ENCODE measurements at regions not wholly inside any gene's neighbourhood (a gene's known extent, or its start where the extent isn't known, plus 50 kb on each side); places are given as distances from the start of the nearest gene placed in this dataset.

DNA sequence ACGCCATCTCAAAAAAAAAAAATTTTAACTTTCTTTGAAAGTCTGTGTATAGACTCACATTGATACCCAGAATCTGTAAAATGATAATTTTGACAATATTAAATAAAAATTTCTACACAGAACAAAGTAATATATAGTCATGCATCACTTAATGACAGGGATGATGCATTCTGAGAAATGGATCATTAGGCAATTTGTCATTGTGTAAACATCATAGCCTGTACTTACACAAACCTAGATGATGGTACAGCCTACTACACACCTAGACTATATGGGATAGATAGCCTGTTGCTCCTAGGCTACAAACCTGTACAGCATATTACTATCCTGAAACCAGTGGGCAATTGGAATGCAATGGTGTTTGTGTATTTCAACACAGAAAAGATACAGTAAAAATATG, 107.7 kb downstream of the BLTP1 start:
- Mint-ChIP-seq H3K27me3 (ENCODE audit: low read depth in 3 of 3) (no peaks in the 10 kb centered on the region), H3K4me1 (no peaks in the 10 kb centered on the region), H3K27ac (no peak overlapping the region), H3K9me3 (peaks cover 0 to 3% (median 0%) of the 10 kb centered on the region in 7 donors), H3K36me3 (peaks cover 65 to 71% of the 10 kb centered on the region in 2 donors), H3K4me3 (no peak overlapping the region)
- Histone ChIP-seq H3K79me2 (ENCODE audit: insufficient read depth, low read length) (no peaks in the 10 kb centered on the region), H3K36me3 (replicated peaks in 1 of 2; ENCODE audit: control insufficient read depth in 1 of 2, insufficient read depth in 2 of 2, low read length in 2 of 2) (peaks cover 74 to 100% of the 10 kb centered on the region in 2 donors), H4K20me1 (ENCODE audit: insufficient read depth, low read length) (no peaks in the 10 kb centered on the region), H3K9me3 (replicated peaks in 1 of 2; ENCODE audit: control insufficient read depth in 1 of 2, insufficient read depth in 1 of 2, low read length in 2 of 2) (no peaks in the 10 kb centered on the region), H3K9ac (ENCODE audit: insufficient read depth, low read length, poor library complexity, severe bottlenecking) (no peak overlapping the region), H2AFZ (ENCODE audit: insufficient read depth, low read depth, low read length, poor library complexity, severe bottlenecking) (no peak overlapping the region), H3K4me1 (ENCODE audit: control insufficient read depth in 1 of 2, insufficient read depth in 2 of 2, low read length in 2 of 2) (no peaks in the 10 kb centered on the region), H3K4me3 (replicated peaks in 1 of 3; ENCODE audit: low read depth in 2 of 3, low read length in 3 of 3) (no peak overlapping the region), H3K4me2 (replicated peaks; ENCODE audit: extremely low read depth, low read length, poor library complexity, severe bottlenecking) (no peak overlapping the region), H3K27ac (ENCODE audit: low read depth in 1 of 2, low read length in 2 of 2) (no peak overlapping the region), H3K27me3 (ENCODE audit: control insufficient read depth in 2 of 2, insufficient read depth in 2 of 2, low read length in 2 of 2) (no peaks in the 10 kb centered on the region)
- TF ChIP-seq, protein P1, sequence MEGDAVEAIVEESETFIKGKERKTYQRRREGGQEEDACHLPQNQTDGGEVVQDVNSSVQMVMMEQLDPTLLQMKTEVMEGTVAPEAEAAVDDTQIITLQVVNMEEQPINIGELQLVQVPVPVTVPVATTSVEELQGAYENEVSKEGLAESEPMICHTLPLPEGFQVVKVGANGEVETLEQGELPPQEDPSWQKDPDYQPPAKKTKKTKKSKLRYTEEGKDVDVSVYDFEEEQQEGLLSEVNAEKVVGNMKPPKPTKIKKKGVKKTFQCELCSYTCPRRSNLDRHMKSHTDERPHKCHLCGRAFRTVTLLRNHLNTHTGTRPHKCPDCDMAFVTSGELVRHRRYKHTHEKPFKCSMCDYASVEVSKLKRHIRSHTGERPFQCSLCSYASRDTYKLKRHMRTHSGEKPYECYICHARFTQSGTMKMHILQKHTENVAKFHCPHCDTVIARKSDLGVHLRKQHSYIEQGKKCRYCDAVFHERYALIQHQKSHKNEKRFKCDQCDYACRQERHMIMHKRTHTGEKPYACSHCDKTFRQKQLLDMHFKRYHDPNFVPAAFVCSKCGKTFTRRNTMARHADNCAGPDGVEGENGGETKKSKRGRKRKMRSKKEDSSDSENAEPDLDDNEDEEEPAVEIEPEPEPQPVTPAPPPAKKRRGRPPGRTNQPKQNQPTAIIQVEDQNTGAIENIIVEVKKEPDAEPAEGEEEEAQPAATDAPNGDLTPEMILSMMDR (IDR thresholded peaks at IDR 0.05): no peak
- intact Hi-C loops (cut with micrococcal nuclease): no loop called here
- no peak for DNase-seq
- WGBS (ENCODE audit: insufficient coverage): no CpG with 5 or more reads among the region's 1 CpG

DNA sequence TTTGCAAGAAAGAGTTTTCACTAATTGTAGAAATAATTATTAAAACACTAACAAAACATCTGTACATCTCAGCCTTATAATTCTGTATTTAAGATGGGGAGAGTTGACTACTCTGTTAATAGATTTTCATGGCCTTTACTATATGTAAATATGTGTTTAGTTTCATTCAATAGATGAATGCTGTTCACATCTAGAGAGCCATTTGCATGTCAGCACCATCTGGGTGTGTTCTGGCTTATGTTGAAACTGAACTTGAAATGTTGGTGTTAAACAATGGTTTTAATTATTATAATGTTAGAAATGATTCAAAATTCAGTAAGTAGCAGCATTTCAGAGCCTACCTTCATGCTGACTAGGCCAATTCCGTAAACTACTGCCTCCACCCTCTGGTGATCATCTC, 102.5 kb upstream of the ADAD1 start:
- Histone ChIP-seq H3K79me2 (ENCODE audit: insufficient read depth, low read length) (no peaks in the 10 kb centered on the region), H3K9ac (ENCODE audit: insufficient read depth, low read length, poor library complexity, severe bottlenecking) (no peak overlapping the region), H3K27me3 (ENCODE audit: control insufficient read depth in 2 of 2, insufficient read depth in 2 of 2, low read length in 2 of 2) (no peaks in the 10 kb centered on the region), H3K4me3 (replicated peaks in 1 of 3; ENCODE audit: low read depth in 2 of 3, low read length in 3 of 3) (no peak overlapping the region), H3K4me2 (replicated peaks; ENCODE audit: extremely low read depth, low read length, poor library complexity, severe bottlenecking) (no peak overlapping the region), H3K27ac (ENCODE audit: low read depth in 1 of 2, low read length in 2 of 2) (no peak overlapping the region), H2AFZ (ENCODE audit: insufficient read depth, low read depth, low read length, poor library complexity, severe bottlenecking) (no peak overlapping the region), H3K9me3 (replicated peaks in 1 of 2; ENCODE audit: control insufficient read depth in 1 of 2, insufficient read depth in 1 of 2, low read length in 2 of 2) (no peaks in the 10 kb centered on the region), H4K20me1 (ENCODE audit: insufficient read depth, low read length) (no peaks in the 10 kb centered on the region), H3K4me1 (ENCODE audit: control insufficient read depth in 1 of 2, insufficient read depth in 2 of 2, low read length in 2 of 2) (no peaks in the 10 kb centered on the region), H3K36me3 (replicated peaks in 1 of 2; ENCODE audit: control insufficient read depth in 1 of 2, insufficient read depth in 2 of 2, low read length in 2 of 2) (peaks cover 67 to 89% of the 10 kb centered on the region in 2 donors)
- no peaks in the 10 kb centered on the region for H3K9me3 Mint-ChIP-seq
- no CpG with 5 or more reads among the region's 1 CpG for WGBS (ENCODE audit: insufficient coverage)
- no peaks in the 10 kb centered on the region for H3K27me3 Mint-ChIP-seq (ENCODE audit: low read depth in 3 of 3)
- peaks cover 59 to 66% of the 10 kb centered on the region in 2 donors for H3K36me3 Mint-ChIP-seq
- no peak overlapping the region for H3K4me3 Mint-ChIP-seq
- TF ChIP-seq, protein P1 (IDR thresholded peaks at IDR 0.05): no peak
- no peak for DNase-seq
- no peak overlapping the region for H3K27ac Mint-ChIP-seq
- intact Hi-C loops (cut with micrococcal nuclease): no loop called here
- H3K4me1 Mint-ChIP-seq: no peaks in the 10 kb centered on the region

All from CD14-positive monocyte (primary cell).